ENCODE measurements at regions not wholly inside any gene's neighbourhood (a gene's known extent, or its start where the extent isn't known, plus 50 kb on each side); places are given as distances from the start of the nearest gene placed in this dataset.
"Not testable (repeated sequence)": the region's sequence is repeated elsewhere in the genome, so short reads cannot be mapped to it uniquely, and the experiment has no call there.

- not testable (repeated sequence) for TF ChIP-seq YY1 (IDR thresholded peaks at IDR 0.05; ENCODE audit: insufficient read depth, insufficient read length); ZNF274 (IDR thresholded peaks at IDR 0.05; ENCODE audit: low read depth, low read length); SUZ12 (IDR thresholded peaks at IDR 0.05; ENCODE audit: extremely low read depth, insufficient read depth, insufficient read length)
Observed at GRCh38 chr7:91405873-91406272, 141.6 kb downstream of the FZD1 start.
